Effector CD8-positive, alpha-beta T cell (primary cell): ENCODE measurements at regions not wholly inside any gene's neighbourhood (a gene's known extent, or its start where the extent isn't known, plus 50 kb on each side); places are given as distances from the start of the nearest gene placed in this dataset.
"Not testable (repeated sequence)": the region's sequence is repeated elsewhere in the genome, so short reads cannot be mapped to it uniquely, and the experiment has no call there.

Source experiments
- DNase-seq: peaks from one replicate; lab custom pipeline; 2025; lab: John Stamatoyannopoulos, UW

DNA sequence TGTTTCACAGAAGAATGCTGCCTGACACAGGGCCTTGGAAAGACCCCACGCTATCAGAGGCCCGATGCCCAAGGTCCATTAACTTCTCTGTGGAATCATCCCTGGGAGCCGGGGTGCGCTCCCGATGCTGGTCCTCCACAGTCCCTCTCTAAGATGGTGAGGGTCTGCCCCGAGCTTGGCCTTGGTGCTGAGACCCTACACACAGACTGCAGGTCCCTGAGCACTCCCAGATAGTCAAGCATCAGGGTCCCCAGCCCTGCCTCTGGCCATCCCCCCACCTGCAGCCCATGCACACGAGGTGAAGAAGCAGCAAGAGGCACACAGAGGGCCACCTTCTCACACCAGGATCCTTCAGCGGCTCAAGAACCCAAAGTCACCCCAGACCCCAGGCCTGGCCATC, 263.3 kb downstream of the MYCN start:
- DNase-seq, result no peak

DNA sequence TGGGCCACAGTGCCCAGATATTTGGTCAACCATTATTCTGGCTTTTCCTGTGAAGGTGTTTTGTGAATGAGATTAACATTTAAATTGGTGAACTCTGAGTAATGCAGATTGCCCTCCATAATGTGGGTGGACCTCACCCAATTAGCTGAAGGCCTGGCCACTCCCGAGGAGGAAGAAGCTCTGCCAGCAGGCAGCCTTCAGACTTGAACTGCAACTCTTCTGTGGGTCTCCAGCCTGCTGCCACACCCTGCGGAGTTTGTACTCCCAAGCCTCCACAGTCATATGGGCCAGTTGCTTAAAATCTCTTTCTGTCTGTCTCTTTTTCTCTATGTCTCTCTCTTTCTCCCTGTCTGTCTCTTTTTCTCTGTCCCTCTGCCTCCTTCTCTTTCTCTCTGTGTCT, 262.7 kb downstream of the MYCN start:
- no peak for DNase-seq

DNA sequence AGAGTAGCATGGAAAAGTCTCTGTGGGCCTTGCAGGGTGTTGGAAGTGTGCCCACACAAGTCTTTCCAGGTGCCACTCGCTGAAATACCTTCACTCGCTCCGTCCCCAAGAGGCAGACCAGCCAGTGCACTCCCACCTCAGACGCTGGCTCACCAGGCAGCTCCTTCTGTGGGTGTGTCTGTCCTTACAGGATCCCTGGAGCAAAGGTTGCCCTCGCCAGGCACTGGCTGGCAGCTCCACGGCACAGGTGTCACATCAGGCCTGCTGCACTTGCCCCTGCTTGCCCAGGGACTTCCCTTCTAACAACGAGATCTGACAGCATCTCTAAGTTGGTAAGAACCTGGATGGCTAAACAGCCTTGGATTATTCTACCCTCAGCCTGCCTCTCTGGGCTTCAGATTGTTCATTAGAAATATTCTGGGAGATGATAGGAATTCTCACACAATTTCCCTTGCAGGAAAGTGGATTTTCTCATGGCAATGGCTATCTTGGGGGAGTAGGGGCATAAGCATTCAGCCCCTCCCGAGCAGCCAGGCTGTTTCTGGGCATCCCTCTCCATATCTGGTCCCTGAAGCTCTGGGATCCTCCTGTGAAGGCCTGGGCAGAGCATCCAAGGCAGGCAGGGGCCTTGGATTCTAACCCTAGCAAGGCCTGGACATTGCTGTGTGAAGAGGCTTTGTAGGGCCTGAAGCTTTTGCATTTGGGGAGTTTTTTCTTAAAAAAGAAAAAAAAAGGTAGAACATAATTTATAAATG, 262.1 kb downstream of the MYCN start:
- DNase-seq, result no peak

DNA sequence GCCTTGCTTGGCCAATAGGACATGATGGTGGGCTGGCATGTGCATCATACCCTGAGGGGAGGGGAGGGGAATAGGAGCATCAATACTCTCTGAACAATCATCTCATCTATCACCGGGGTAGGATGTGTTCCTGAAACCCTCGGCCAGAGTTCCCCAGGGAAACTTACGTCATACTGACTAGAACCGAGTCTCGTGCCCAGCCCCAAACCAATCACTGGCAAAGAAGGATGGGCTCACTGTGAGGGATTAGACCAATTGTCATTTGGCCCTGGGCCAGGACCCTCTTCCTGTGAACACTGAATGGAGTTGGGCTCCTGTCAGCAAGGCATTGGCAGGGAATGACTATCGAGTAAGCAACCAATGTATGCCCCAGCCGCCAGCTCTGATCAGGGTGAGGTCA, 261.5 kb downstream of the MYCN start:
- DNase-seq, result no peak

DNA sequence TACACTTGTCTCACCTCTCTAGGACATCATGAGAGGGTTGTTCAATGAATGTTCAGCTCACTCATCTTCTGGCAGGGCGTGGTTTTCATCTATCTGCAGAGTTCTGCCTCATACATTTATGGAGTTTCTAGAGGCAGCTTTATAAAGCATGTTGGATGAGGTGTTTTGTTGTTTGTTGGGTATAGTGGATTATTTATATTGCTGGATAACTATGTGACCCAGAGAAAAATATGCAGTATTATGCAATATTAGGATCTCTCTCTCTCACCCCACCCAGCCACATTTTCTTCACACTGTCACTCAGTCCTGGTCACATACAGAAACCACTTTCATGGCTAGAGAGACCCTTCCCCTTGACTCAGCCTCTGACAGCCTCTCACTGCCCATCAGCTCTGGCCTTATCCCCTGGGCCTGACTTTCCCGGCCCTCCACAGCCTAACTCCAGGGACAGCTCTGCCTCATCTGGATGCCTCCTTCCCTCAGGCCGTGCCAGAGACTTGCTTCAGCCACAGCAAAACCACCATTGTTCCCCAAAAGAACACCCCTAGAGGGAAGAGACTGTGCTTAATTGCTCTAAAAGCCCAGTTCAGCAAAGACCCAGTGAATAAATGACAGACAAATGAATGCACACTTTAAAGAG, 260.3 kb downstream of the MYCN start:
- DNase-seq, result no peak

DNA sequence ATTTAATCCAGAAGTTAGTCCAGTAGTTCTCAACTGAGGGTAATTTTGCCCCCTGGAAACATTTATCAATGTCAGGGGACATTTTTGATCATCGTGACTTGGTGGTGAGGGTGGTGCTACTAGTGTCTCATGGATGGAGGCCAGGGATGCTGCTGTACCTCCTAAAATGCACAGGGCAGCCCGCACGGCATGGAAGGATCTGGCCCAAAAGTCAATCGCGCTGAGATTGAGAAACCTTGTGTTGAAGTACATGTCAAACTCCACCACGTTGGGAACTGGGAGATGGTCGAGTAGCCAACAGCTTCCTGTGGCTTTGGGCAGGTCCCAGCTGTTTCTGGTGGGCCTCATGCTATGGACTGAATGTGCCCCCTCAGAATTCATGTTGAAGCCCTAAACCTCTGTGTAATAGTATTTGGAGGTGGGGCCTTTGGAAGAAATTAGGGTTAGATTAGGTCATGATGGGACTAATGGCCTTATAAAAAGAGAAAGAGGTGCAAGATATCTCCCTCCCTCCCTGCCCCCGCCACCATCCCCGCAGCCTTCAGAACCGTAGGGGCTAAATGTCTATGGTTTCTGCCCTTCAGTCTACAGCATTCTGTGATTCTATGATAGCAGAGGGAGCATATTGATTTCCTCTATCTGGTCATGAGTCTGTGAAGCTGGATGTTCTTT, 259.7 kb downstream of the MYCN start:
- DNase-seq, result no peak

DNA sequence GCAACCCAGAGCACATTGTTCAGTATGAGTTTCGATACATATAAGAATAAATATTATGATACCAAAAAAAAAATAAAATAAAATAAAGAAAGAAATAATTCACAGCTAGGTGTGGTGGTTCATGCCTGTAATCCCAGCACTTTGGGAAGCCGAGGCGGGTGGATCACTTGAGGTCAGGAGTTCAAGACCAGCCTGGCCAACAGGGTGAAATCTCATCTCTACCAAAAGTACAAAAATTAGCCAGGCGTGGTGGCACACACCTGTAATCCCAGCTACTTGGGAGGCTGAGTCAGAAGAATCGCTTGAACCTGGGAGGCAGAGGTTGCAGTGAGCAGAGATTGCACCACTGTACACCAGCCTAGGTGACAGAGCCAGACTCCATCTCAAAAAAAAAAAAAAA, 258.9 kb downstream of the MYCN start:
- not testable (repeated sequence) for DNase-seq

DNA sequence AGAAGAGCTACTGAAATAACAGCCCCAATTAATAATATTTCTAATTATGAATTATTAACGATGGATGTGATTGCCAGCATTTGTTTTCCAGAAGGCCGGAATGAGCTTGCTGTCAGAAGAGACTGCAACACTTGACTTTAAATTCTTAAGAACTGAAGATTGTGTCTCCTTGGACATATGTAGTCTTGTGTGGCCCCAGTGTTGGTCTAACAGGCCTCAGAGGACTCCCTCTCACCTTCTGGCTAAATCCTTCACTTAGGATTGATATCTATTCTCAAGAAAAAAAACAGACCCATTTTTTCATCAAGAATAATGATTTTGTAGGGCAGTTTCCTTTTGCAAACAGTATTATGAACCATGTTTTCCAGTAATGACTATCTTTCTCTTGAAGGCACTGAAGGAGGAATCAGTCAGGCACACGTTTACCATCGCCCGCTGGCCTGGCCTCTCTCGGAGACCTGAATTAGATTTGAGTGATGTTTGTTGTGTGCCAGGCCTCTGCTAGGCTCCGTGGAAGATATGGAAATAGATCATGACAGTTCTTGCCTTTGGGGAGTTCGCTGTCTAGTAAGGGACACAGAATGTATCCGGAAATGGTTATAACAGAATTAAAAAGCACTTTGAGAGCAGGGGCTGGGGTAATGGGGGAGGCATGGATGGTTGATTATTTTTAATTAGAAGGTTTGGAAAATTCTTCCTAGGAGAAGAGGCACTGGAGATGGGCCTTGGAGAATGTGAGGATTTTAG, 258.0 kb downstream of the MYCN start:
- no peak for DNase-seq

DNA sequence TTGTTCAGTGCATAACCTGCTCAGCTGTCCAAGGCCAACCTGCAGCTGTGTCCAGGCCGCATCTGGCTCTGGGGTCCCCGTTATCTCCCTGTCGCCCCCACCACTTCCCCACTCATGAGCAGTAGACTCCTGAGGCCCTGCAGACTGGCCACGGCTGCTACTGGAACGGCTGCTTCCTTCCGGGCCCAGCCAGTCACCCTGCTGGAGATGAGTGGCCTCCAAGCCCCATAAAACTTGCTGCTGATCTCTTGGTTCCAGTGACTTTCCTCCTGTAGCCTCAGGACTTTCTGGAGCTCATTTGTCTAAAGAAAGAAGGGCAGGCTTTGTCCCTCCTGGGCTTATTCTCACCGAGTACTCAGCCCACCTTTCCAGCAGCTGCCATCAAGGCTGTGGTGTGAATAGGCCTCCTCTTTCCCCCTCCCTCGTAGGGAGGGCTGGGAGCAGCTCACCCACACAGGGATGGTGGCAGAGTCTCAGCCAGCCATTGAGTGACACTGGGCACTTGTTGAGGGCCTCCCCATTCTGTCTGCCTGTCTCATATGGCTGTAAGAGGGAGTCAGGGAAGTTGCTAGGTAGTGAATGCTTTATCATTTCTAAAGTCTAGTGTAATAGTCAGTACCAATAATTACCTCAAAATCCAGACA, 257.3 kb downstream of the MYCN start:
- DNase-seq, result no peak

DNA sequence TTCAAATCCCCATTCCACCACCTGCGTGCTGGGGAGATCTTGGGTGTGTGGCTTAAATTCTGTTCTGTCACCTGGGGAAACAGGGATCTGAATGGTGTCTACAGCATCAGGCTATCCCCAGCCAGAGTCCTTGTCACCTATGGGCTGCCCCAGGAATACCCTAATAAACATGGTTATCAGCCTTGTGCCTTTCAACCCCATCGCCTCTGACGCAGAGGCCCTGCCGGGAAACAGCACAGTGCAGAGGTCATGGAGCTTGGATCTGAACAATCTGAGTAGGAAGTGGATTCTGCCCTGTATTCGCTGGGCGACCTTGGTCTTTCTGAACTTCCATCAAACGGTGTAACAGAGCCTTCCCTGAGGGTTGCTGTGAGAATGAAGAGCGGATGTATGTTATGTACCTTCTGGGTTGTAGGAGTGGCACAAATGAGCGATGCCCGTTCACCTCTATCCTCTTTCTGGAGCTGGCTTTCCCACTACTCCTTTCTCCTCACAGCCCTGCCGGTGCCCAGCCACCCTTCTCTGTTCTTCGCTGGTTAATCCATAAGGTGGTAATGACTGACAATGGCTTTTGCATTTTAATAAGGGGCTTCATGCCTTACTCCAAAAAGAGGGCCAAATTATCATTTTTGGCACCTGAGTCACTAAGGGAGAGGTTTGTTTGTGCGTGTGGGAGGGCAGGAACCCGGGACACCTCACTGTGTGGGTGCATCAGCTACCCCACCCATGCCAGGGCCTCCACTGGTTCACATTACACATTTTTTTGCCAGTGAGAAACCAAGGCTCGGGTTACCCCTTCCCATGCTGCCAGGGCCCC, 256.5 kb downstream of the MYCN start:
- no peak for DNase-seq

DNA sequence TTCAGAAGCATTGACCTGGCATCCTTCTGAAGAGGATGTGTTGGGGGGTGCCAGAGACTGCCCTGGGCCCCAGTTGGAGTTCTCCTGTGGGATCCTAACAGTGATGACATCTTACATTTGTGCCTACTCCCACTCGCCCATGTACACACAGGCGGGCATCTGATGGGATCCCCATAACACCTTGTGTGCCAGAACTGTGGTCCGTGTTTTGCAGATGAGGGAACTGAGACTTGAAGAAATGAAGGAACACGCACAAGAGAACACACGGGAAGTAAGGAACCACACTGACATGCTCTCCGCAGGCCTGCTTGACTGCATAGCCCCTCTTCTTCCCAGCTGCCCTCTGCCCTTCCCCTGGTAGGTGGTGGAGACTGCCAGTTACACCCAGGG, 255.3 kb downstream of the MYCN start:
- no peak for DNase-seq

DNA sequence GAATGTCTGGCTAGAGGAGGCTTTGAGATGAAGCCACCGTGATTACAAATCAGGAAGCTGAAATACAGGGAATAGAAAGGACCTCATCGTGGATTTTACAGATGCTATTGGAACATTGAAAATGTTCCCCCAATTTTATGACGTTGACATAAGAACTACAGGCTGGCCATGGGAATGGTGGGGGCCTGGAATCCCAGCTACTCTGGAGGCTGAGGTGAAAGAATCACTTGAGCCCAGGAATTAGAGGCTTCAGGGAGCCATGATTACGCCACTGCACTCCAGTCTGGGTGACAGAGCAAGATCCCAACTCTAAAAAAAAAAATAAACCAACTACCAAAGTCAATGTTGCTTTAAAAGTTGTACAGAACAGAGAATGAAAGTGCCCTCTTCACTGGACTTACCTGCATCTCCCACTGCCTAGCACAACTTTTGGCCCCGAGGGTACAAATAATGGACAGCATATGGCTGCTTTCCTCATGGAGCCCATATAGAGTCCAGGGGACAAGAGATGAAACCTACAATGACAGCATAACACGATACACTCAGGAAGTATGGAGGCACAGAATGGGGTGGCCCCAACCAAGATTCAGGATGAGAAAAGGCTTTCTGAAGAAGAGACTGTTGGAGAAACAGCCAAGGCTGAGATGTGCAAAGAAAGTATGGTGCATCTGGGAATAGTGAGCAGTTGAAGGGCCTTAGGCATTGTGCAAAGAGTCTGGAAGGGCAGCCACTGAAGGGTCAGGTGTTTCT, 254.8 kb downstream of the MYCN start:
- DNase-seq, result no peak

DNA sequence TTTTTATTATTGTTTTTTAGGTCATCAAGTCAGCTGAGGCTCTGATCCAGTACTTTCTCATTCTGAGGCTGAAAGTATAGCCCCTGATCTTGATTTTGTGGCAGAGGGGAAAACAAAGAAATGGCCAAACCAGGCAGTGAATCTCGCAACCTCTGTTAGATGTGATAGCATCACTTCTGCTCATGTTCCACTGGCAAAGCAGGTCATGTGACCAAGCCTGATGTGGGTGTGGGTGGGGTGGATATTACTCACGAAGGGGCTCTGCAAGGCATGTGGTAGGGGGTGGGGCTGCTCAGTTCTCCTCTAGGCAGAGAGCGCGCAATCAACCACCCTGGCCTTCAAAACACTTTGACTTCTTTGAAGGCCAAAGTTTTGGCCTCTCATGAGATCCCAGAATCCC, 254.2 kb downstream of the MYCN start:
- no peak for DNase-seq

DNA sequence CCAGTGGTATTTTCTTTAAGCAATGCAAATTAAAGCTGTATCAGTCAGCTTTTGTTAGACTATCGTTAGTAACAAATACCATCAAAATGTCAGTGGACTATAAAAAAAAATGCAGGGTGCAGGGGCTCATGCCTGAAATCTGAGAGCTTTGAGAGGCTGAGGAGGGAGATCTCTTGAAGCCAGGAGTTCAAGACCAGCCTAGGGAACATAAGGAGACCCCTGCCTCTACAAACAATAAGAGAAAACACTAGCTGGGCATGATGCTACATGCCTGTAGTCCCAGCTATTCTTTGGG, 253.7 kb downstream of the MYCN start:
- no peak for DNase-seq

DNA sequence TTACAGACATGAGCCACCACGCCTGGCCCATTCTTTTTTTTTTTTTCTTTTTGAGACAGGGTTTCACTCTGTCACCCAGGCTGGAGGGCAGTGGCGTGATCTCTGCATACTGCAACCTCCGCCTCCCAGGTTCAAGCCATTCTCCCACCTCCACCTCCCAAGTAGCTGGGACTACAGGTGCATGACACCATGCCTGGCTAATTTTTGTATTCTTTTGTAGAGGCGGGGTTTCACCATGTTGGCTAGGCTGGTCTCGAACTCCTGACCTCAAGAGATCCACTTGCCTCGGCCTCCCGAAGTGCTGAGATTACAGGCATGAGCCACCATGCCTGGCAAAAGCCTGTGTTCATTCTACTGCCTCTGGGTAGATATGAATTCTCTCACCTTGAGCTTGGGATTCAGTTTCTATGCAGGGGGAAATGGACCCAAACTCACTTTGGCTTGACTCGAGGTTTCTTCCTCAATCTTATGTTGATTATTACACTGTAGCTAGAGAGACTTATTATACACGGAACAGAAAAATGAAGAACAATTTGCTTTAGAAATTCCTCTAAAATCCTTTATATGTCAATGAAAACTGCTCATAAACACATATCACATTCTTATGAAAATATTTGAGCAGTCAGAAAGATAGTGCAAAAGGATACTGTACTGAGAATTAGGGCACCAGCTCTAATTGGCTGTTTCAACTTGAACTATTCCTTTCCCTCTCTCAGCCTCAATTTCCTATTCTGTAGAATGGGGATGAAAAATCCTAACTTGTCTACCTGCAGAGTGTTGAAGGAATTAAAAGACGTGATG, 252.3 kb downstream of the MYCN start:
- DNase-seq, result no peak

DNA sequence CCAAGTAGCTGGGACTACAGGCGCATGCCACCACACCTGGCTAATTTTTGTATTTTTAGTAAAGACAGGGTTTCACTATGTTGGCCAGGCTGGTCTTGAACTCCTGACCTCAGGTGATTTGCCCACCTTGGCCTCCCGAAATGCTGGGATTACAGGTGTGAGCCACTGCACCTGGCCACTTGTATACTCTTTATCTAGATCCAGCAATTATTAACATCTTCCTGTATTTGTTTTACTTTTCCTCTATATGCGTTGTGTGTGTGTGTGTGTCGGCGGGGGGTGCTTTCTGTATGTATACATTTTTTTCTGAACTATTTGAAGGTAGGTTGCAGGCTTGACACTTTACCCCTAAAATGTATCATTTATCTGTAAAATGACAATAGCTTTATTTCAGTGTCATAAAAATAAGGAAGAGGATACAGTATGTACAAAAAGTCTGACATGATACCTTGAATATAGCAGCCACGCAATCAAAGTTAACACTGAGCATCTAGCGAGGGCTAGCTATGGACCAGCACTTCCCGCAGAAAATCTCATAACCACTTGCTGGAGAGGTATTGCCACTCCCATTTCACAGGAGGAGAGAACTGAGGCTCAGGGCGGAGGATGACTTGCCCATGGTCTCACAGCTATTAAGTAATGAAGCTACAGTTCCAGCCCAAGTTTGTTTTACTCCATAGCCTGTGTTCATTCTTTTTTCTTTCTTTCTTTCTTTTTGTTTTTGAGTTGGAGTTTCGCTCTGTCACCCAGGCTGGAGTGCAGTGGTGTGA, 251.3 kb downstream of the MYCN start:
- DNase-seq, result no peak

DNA sequence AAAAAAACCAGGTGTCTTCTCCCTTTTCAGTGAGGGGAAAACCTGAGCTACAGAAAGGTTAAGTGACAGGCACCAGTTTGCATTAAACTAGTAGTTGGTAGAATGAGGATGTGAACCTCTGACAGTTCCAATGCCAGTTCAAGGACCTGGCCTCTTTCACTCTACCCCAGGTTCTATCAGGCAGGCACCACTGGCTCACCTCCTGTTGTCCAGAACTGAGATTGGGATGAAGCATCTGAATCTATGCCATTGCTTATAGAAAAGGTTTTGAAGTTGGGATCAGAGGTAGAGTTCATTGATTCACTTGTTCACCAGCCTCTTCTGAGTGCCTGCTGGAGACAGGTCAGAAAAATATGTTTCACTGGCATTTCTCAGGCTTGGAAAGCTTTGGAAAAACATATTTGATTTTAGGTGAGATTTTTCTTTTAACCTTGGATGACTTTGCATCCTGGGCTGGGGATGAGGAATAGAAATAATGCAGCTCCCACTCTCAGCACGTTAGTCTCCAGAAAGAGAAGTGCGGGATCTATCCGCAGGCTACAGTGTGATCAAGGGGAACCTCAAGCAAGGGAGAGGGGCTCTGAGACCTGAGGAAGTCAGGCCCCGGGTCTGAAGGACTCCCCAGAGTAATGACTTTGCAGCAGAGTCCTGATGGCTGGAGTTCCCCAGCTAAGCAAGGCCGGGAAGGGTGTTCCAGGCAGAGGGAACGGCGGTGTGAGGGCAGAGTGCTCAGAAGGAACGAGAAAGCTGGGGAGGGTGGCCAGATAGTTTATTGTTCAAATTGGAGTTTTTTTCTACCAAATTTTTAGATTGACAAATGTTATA, 250.3 kb downstream of the MYCN start:
- no peak for DNase-seq

DNA sequence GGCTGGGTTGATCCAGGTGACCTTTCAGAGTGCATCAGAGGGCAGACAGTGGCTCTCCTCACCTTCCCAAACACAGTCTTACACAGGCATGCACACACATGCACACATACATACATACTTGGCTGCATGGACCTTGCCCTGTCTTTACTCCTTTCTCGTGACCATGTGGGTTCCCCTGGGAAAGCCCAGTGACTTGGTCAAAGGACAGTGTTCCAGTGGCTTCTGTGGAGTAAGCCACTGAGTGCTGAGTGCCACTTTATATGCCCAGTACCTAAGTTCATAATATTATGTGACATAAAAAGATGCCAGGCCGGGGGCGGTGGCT, 249.4 kb downstream of the MYCN start:
- DNase-seq, result no peak
